GM19438 (cell line): ENCODE measurements at regions not wholly inside any gene's neighbourhood (a gene's known extent, or its start where the extent isn't known, plus 50 kb on each side); places are given as distances from the start of the nearest gene placed in this dataset.
"Not testable (repeated sequence)": the region's sequence is repeated elsewhere in the genome, so short reads cannot be mapped to it uniquely, and the experiment has no call there.

Source experiments
- ATAC-seq: cut with Tn5 transposase; IDR thresholded peaks from one replicate; pipeline ENCODE4 v1.9.1; 2021; ENCODE audit warnings: low read depth; ENCODE audit not compliant: unreplicated experiment

DNA sequence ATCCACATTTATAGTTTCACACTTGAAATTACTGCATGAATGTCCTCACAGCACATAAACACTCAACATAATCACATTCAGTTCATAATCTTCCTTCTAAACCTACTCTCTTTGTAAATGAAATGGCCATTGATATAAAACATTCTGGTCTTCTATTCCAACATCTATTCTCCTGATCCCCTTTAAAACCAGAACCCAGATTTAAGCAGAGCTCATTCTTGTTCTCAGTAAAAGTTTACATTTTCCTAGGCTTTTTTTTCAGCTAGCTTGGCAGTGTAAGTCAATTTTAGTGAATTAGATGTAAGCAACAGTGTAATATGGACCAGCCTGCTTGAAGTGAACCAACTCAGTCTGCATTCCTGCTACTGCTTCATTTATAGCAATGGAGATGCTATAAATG lies 460.7 kb upstream of the RGS18 start:
- no peak for ATAC-seq

- no peak for ATAC-seq
Measured at GRCh38 chr1:191698246-191698645, 460.0 kb upstream of the RGS18 start.

- ATAC-seq, result no peak
Measured at GRCh38 chr1:191699343-191699742, 458.9 kb upstream of the RGS18 start.

DNA sequence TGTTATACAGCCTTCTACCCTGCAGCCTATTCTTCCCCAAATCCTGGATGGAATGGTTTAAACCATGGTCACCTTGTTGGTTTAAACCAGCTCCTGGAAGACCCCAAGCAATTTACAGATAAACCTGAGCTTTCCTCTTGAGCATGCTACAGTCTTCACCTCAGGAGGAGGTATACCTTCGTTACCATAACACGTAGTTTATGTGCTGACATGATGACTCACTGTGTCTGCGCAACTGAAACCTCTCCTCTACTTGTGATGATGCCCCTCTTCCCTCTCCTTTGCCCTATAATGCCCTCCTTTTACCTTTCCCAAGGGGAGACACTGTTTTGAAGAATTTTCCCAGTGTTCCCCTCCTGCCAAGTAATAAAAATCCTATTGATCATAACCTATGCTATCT lies 457.3 kb upstream of the RGS18 start:
- ATAC-seq, result no peak

GRCh38 chr1:191702124-191702523 lies 456.1 kb upstream of the RGS18 start:
- no peak for ATAC-seq

DNA sequence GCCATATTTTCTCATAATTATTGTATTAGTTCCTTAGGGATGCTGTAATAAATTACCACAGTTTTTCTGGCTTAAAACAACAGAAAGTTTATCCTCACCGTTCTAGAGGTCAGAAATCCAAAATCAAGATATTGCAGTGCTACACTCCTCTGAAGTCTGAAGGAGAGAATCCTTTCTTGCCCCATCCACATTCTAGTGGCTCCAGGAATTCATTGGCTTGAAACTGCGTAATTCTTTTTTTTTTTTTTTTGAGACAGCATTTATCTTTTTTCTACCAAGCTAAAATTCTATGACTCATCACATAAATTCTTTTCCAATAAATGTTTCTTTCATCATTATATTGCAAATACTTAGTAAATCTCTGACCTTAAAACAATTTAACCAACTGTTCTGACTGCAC lies 451.0 kb upstream of the RGS18 start:
- ATAC-seq, result no peak

DNA sequence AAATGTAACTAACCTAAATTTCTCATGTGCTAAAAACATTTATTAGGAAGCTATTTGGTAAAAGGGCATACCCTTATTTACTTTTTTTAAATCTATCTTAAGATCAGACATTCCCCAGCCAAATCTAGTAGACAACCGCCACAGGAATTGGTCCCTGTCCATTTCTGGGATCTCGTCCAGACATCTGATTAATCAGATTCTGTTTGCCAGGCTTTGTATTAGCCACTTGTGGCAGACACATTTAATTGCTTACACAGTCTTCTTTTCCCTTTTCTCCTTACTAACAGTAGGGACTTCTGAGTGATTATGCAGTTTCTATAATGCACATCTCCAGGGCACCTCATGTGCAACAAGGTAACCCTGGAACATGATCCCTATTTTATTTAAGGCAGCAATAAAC lies 449.0 kb upstream of the RGS18 start:
- no peak for ATAC-seq

DNA sequence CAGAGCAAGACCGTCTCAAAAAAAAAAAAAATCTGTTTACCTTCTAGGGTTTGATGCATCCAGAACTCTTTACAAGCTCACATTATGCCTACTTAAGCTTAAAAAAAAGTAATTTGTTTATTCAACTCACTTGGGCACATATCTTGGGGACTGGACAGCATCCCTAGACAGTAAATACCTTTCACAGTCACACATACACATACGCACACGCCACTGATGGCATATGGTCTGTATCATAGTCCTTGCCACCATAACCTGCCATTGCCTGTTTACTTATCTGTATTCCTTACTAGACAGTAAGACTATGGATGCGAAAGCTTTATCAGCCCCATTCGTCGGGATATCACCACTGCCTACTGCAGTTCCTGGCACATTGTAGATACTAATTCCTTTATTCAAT lies 446.3 kb upstream of the RGS18 start:
- ATAC-seq, result no peak

DNA sequence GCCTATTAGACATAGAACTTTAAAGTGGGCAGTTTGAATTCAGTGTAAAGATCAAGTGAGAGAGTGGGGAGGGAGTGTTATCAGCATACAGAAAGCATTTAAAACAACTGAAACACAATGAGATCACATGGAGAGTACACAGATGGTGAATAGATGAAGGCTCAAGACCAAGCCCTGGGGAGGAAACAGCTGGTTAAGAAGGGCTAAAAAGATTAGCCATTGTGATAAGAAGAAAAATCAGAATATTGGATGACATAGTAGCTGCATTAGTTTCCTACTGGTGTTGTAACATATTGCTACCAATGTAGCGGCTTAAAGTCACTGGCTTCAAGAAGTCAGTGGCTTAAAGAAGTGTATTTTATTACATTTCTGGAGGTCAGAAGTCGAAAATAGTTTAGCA lies 443.4 kb upstream of the RGS18 start:
- no peak for ATAC-seq

DNA sequence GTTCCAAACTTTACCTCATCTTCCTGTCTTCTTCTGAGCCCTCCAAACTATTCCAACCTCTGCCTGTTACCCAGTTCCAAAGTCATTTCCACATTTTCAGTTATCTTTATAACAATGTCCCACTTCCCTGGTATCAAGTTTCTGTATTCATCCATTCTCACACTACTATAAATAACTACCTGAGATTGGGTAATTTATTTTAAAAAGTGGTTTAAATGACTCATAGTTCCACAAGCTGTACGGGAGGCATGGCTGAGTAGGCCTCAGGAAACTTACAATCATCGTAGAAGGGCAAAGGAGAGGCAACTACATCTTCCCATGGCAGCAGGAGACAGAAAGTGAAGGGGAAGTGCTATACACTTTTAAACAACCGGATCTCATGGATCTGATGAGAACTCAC lies 428.5 kb upstream of the RGS18 start:
- ATAC-seq, result no peak

DNA sequence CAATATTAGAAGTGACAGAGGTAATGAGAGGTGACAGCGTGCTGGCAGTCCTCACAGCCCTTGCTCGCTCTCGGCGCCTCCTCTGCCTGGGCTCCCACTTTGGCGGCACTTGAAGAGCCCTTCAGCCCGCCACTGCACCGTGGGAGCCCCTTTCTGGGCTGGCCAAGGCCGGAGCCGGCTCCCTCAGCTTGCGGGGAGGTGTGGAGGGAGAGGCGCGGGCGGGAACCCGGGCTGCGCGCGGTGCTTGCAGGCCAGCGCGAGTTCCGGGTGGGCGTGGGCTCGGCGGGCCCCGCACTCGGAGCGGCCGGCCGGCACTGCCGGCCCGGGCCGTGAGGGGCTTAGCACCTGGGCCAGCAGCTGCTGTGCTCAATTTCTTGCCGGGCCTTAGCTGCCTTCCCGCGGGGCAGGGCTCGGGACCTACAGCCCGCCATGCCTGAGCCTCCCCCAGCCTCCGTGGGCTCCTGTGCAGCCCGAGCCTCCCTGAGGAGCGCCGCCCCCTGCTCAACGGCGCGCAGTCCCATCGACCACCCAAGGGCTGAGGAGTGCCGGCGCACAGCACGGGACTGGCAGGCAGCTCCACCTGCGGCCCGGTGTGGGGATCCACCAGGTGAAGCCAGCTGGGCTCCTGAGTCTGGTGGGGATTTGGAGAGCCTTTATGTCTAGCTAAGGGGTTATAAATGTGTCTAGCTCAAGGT lies 426.5 kb upstream of the RGS18 start:
- not testable (repeated sequence) for ATAC-seq

DNA sequence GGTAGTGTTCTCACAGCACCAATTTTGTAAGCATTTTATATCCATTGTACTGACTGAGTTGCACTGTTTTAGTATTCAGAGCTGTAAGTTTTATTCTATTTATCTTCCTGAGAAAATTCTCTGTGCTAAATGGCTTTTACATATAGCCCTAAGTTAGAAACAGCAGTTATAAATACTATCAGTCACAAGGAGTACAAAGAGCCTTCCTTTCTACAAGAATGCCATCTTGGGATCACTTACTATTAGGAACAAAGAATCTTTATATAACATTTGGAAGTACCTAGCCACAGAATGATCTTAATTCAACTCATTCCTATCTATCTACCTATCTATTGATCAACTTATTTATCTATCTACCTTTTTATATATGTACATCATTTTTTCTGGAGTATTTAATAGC lies 423.9 kb upstream of the RGS18 start:
- ATAC-seq, result no peak

- no peak for ATAC-seq
Measured at GRCh38 chr1:191739544-191739943, 418.7 kb upstream of the RGS18 start.

DNA sequence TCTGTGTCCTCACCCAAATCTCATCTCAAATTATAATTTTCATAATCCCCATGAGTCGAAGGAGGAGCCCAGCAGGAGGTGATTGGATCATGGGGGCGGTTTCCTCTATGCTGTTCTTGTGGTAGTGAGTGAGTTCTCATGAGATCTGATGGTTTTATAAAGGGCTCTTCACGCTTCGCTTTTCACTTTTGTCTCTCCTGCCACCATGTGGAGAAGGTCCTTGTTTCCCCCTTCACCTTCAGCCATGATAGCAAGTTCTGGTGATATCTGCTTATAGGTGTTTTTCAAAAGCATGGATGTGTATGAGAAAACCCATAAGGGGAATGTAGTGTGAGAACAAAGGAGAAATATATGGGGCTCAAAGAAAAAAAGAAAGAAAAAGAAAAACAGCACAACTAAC lies 405.9 kb upstream of the RGS18 start:
- ATAC-seq, result no peak

GRCh38 chr1:191760016-191760415 lies 398.2 kb upstream of the RGS18 start:
- ATAC-seq, result no peak

DNA sequence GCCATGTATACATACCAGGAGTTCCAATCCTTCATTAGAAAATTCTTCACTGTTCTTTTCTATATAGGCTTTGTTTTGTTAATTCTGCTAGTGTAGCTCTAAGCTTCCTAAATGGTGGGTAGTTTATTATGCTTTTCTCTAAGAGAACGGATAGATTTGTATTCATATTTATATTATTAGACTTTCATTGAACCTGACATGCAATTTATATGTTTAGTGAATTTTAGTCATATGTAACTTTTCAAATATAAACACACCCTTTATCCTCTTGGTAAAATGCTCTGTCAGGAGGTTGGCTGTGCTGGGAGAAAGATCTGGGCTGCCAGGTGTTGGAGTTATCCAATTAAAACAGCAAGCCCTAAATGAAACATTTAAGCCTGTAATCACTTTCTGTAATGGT lies 369.7 kb upstream of the RGS18 start:
- ATAC-seq, result no peak

DNA sequence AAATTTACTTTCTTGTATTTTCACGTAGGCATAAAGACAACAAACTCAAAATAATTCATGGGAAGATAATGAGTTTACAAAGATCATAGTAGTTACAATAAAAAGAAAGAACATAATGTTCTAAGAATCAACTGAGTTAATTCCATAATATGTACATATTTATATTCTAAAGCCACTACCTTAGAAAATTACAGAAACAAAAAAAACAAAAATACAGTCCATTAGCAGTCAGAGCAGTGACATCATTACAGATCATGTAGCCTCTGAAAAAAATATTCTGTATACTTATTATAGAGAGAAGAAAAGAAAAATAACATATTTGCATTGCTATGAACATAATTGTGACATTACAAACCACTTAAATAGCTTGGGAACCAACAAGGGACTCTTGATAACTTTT lies 360.1 kb upstream of the RGS18 start:
- no peak for ATAC-seq

- no peak for ATAC-seq
Measured at GRCh38 chr1:191804311-191804710, 354.0 kb upstream of the RGS18 start.

DNA sequence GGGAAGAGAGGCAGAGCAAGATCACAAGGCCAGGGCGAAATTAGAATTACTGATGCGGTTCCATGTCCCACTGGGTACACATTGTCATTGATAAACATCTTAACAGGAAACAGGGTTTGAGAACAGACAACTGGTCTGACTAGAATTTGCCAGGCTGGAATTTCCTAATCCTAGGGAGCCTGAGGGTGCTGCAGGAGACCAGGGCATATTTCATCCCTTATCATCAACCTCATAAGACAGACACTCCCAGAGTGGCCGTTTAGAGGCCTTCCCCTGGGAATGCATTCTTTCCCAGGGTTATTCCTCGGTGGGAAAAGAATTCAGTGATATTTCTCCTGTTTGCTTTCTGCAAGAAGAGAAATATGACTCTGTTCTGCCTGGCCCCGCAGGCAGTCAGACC lies 344.7 kb upstream of the RGS18 start:
- not testable (repeated sequence) for ATAC-seq

- ATAC-seq, result no peak
Measured at GRCh38 chr1:191818198-191818597, 340.1 kb upstream of the RGS18 start.

- ATAC-seq, result no peak
Measured at GRCh38 chr1:191831572-191831971, 326.7 kb upstream of the RGS18 start.

DNA sequence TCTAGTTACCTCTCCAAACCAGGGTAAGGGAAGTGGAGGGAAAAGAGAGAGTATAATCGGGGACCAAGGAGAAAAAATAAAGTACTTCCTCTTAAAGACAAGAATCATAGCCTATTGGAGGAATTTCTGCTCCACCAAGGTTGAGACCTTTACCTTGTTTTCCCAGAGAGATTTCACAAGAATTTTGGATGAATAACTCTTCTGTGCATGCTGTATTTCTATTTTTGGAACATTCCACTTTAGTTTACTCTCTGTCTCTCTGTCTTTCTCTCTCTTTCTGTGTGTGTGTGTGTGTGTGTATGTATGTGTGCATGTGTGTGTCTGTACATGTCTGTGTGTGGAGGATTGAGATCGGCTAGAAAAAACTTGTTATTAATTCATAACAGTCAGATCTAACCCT lies 318.4 kb upstream of the RGS18 start:
- no peak for ATAC-seq
